ENCODE measurements at regions not wholly inside any gene's neighbourhood (a gene's known extent, or its start where the extent isn't known, plus 50 kb on each side); places are given as distances from the start of the nearest gene placed in this dataset.

GRCh38 chr10:33569702-33570101 lies 235.2 kb upstream of the NRP1 start:
- Histone ChIP-seq H4K20me1 (ENCODE audit: insufficient read depth, low read length) (no peaks in the 10 kb centered on the region), H3K79me2 (ENCODE audit: insufficient read depth, low read length) (no peaks in the 10 kb centered on the region), H2AFZ (ENCODE audit: low read length) (no peak overlapping the region), H3K4me1 (ENCODE audit: insufficient read depth, low read length) (no peaks in the 10 kb centered on the region), H3K4me2 (ENCODE audit: insufficient read depth, low read length) (no peak overlapping the region), H3K36me3 (ENCODE audit: insufficient read depth, low read length) (no peaks in the 10 kb centered on the region), H3K27ac (ENCODE audit: low read depth, low read length) (no peak overlapping the region), H3K27me3 (ENCODE audit: insufficient read depth, low read length) (no peaks in the 10 kb centered on the region), H3K4me3 (ENCODE audit: insufficient read depth, low read length) (no peak overlapping the region), H3K9me3 (ENCODE audit: low read depth, low read length) (no peaks in the 10 kb centered on the region)
- no peak for DNase-seq (ENCODE audit: insufficient read length, low spot score, missing footprints)
- no peak for TF ChIP-seq CTCF (IDR thresholded peaks at IDR 0.05; ENCODE audit: extremely low read depth, low read depth, low read length)

- no peaks in the 10 kb centered on the region for H3K9me3 ChIP-seq (ENCODE audit: low read depth, low read length)
- no peaks in the 10 kb centered on the region for H3K36me3 ChIP-seq (ENCODE audit: insufficient read depth, low read length)
- H4K20me1 ChIP-seq (ENCODE audit: insufficient read depth, low read length): no peaks in the 10 kb centered on the region
- no peak overlapping the region for H3K4me3 ChIP-seq (ENCODE audit: insufficient read depth, low read length)
- H3K4me1 ChIP-seq (ENCODE audit: insufficient read depth, low read length): no peaks in the 10 kb centered on the region
- no peak for TF ChIP-seq CTCF (IDR thresholded peaks at IDR 0.05; ENCODE audit: extremely low read depth, low read depth, low read length)
- H3K27ac ChIP-seq (ENCODE audit: low read depth, low read length): no peak overlapping the region
- no peaks in the 10 kb centered on the region for H3K27me3 ChIP-seq (ENCODE audit: insufficient read depth, low read length)
- H3K79me2 ChIP-seq (ENCODE audit: insufficient read depth, low read length): no peaks in the 10 kb centered on the region
- H2AFZ ChIP-seq (ENCODE audit: low read length): no peak overlapping the region
- no peak overlapping the region for H3K4me2 ChIP-seq (ENCODE audit: insufficient read depth, low read length)
- DNase-seq (ENCODE audit: insufficient read length, low spot score, missing footprints): no peak
These were observed 232.0 kb upstream of the NRP1 start for GRCh38 chr10:33566426-33566825.

DNA sequence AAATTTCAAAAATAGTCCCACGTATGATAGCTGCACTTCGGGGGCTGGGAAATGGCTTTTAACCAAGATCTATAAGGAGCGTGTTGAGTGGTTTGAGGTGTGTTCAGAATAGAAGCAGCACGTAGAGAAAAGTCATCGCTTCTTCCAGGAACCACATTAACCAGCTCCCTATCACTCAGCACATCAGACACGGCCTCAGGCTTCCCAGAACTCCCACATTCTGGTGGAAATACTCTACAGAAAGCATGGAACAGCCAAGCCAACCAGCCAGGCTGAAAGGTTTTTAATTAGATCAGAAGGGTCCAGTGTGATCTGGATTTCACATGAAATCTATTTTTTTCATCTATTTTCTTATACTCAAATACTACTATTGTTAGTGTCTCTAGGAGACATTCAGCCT lies 231.5 kb upstream of the NRP1 start:
- Histone ChIP-seq H3K27me3 (ENCODE audit: insufficient read depth, low read length) (no peaks in the 10 kb centered on the region), H2AFZ (ENCODE audit: low read length) (no peak overlapping the region), H3K4me1 (ENCODE audit: insufficient read depth, low read length) (no peaks in the 10 kb centered on the region), H3K4me3 (ENCODE audit: insufficient read depth, low read length) (no peak overlapping the region), H3K27ac (ENCODE audit: low read depth, low read length) (no peak overlapping the region), H3K4me2 (ENCODE audit: insufficient read depth, low read length) (no peak overlapping the region), H3K36me3 (ENCODE audit: insufficient read depth, low read length) (no peaks in the 10 kb centered on the region), H4K20me1 (ENCODE audit: insufficient read depth, low read length) (no peaks in the 10 kb centered on the region), H3K9me3 (ENCODE audit: low read depth, low read length) (no peaks in the 10 kb centered on the region), H3K79me2 (ENCODE audit: insufficient read depth, low read length) (no peaks in the 10 kb centered on the region)
- DNase-seq (ENCODE audit: insufficient read length, low spot score, missing footprints): no peak
- TF ChIP-seq CTCF (IDR thresholded peaks at IDR 0.05; ENCODE audit: extremely low read depth, low read depth, low read length): no peak

- no peaks in the 10 kb centered on the region for H3K9me3 ChIP-seq (ENCODE audit: low read depth, low read length)
- no peaks in the 10 kb centered on the region for H3K4me1 ChIP-seq (ENCODE audit: insufficient read depth, low read length)
- H3K79me2 ChIP-seq (ENCODE audit: insufficient read depth, low read length): no peaks in the 10 kb centered on the region
- H3K4me3 ChIP-seq (ENCODE audit: insufficient read depth, low read length): no peak overlapping the region
- TF ChIP-seq CTCF (IDR thresholded peaks at IDR 0.05; ENCODE audit: extremely low read depth, low read depth, low read length): no peak
- H3K27ac ChIP-seq (ENCODE audit: low read depth, low read length): no peak overlapping the region
- H3K4me2 ChIP-seq (ENCODE audit: insufficient read depth, low read length): no peak overlapping the region
- no peak for DNase-seq (ENCODE audit: insufficient read length, low spot score, missing footprints)
- H3K36me3 ChIP-seq (ENCODE audit: insufficient read depth, low read length): no peaks in the 10 kb centered on the region
- no peak overlapping the region for H2AFZ ChIP-seq (ENCODE audit: low read length)
- no peaks in the 10 kb centered on the region for H3K27me3 ChIP-seq (ENCODE audit: insufficient read depth, low read length)
- H4K20me1 ChIP-seq (ENCODE audit: insufficient read depth, low read length): no peaks in the 10 kb centered on the region
These were observed 230.8 kb upstream of the NRP1 start for GRCh38 chr10:33565231-33565630.

Measured in osteoblast (primary cell).